Mesothelial cell of epicardium (in vitro differentiated cells): ENCODE measurements at regions not wholly inside any gene's neighbourhood (a gene's known extent, or its start where the extent isn't known, plus 50 kb on each side); places are given as distances from the start of the nearest gene placed in this dataset.

ENCODE experiments used
- DNase-seq, 2 experiments: peaks; one replicate each; pipeline ENCODE4 v3.0.0; 2021; ENCODE audit warnings: low spot score in 2 of 2; ENCODE audit not compliant: unreplicated experiment in 2 of 2
- H3K27ac Mint-ChIP-seq: 2 replicates; pipeline ENCODE4 v1.8.0; 2021; ENCODE audit warnings: mixed read lengths
- H3K27me3 Mint-ChIP-seq: 2 replicates; pipeline ENCODE4 v1.8.0; 2021; ENCODE audit warnings: low read depth, mixed read lengths
- H3K36me3 Mint-ChIP-seq: 2 replicates; pipeline ENCODE4 v1.8.0; 2021; ENCODE audit warnings: mixed read lengths
- H3K4me1 Mint-ChIP-seq: 2 replicates; pipeline ENCODE4 v1.8.0; 2021; ENCODE audit warnings: mixed read lengths
- H3K4me3 Mint-ChIP-seq: 2 replicates; pipeline ENCODE4 v1.8.0; 2021; ENCODE audit warnings: mild to moderate bottlenecking, moderate library complexity, mixed read lengths
- H3K9me3 Mint-ChIP-seq: 2 replicates; pipeline ENCODE4 v1.8.0; 2021; ENCODE audit warnings: mixed read lengths
- TF ChIP-seq, protein P1 (sequence below): fragments of 200-600 bp; sonication (generic); IDR thresholded peaks from one replicate; pipeline ENCODE4 v1.5.0; 2021; ENCODE audit warnings: antibody characterized with exemption; ENCODE audit not compliant: unreplicated experiment

DNA sequence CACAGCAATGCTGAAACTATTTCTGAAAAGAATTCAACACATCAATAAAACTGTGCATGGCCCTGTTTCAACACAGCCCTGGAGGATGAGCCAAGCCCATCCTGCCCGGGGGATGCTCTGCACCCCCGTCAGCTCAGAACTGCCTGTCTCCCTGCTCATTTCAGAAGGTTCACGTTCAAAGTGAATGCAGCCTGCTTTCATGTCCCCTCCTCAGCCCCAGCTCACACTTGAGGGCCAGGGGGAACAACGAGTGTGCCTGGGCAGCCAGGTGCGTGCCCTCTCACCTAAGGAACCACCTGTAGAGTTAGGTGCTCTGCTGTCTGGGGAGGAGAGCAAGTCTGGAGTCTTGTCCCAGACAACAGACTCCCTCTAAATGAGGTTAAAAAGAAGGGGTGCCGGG is 348.5 kb upstream of the IRX2 start:
- TF ChIP-seq, protein P1, sequence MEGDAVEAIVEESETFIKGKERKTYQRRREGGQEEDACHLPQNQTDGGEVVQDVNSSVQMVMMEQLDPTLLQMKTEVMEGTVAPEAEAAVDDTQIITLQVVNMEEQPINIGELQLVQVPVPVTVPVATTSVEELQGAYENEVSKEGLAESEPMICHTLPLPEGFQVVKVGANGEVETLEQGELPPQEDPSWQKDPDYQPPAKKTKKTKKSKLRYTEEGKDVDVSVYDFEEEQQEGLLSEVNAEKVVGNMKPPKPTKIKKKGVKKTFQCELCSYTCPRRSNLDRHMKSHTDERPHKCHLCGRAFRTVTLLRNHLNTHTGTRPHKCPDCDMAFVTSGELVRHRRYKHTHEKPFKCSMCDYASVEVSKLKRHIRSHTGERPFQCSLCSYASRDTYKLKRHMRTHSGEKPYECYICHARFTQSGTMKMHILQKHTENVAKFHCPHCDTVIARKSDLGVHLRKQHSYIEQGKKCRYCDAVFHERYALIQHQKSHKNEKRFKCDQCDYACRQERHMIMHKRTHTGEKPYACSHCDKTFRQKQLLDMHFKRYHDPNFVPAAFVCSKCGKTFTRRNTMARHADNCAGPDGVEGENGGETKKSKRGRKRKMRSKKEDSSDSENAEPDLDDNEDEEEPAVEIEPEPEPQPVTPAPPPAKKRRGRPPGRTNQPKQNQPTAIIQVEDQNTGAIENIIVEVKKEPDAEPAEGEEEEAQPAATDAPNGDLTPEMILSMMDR: no peak
- H3K27me3 Mint-ChIP-seq: peaks cover 20% of the 10 kb centered on the region
- no peak for DNase-seq
- no peak overlapping the region for H3K4me3 Mint-ChIP-seq
- H3K27ac Mint-ChIP-seq: no peak overlapping the region
- no peaks in the 10 kb centered on the region for H3K9me3 Mint-ChIP-seq
- H3K36me3 Mint-ChIP-seq: no peaks in the 10 kb centered on the region
- peaks cover 61% of the 10 kb centered on the region for H3K4me1 Mint-ChIP-seq

DNA sequence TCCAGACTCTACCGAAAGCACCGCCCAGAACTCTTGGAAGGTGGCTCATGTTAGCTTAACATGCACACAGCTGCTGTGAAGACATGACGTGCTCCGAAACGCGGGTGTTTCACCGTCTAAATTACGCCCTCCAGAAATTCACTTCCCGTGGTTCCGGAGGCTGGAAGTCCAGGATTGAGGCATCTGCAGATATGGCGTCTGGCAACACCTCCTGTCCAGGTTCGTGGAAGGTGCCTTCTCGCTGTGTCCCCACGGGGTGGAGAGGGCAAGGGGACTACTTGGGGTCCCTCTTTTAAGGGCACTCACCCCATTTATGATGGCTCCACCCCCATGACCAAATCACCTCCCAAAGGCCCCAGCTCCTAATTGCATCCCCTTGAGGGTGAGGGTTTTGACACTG is 348.0 kb upstream of the IRX2 start:
- TF ChIP-seq, protein P1: no peak
- H3K27ac Mint-ChIP-seq: no peak overlapping the region
- peaks cover 58% of the 10 kb centered on the region for H3K4me1 Mint-ChIP-seq
- DNase-seq: no peak
- H3K9me3 Mint-ChIP-seq: no peaks in the 10 kb centered on the region
- H3K4me3 Mint-ChIP-seq: no peak overlapping the region
- peaks cover 24% of the 10 kb centered on the region for H3K27me3 Mint-ChIP-seq
- no peaks in the 10 kb centered on the region for H3K36me3 Mint-ChIP-seq

DNA sequence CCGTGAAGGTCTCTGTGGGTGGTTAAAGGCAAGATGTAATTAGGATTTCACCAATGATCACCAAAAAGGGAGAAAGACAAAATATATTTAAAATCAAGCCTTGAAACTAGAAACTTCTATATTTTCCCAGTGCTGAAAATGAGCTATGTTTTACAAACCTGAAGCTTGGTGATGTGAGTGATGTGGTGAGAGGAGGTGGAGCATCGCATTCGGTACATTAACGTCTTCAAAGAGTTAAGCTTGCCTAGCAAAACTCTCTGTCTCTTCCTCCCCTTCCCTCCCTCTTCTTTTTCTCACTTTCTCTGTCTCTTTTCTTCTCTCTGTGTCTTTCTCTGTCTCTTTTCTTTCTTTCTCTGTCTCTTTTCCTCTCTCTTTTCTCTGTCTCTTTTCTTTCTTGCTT is 347.3 kb upstream of the IRX2 start:
- DNase-seq: no peak
- H3K4me1 Mint-ChIP-seq: peaks cover 51% of the 10 kb centered on the region
- peaks cover 24% of the 10 kb centered on the region for H3K27me3 Mint-ChIP-seq
- H3K9me3 Mint-ChIP-seq: no peaks in the 10 kb centered on the region
- H3K4me3 Mint-ChIP-seq: no peak overlapping the region
- no peaks in the 10 kb centered on the region for H3K36me3 Mint-ChIP-seq
- H3K27ac Mint-ChIP-seq: no peak overlapping the region
- TF ChIP-seq, protein P1: no peak

DNA sequence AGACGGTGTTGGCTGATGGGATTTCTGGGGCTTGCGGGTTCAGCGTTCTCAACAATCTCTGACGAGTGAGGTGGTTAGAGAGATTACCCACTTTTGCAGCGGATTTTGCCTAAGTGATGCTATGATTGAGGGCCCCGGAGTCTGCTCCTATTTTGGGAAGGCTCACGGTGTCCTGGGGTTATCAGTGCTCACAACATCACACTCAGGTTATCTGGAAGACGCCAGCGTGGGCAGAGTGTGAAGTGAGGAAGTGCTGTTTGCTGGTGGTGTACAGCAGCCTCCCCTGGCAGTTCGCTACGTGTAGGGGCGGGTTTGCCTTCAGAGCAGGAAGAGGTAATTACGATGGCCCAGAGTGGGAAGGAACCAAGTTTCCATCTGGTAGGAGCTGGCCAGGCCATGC is 341.2 kb upstream of the IRX2 start:
- no peak overlapping the region for H3K4me3 Mint-ChIP-seq
- H3K27ac Mint-ChIP-seq: no peak overlapping the region
- H3K36me3 Mint-ChIP-seq: no peaks in the 10 kb centered on the region
- TF ChIP-seq, protein P1: no peak
- H3K4me1 Mint-ChIP-seq: peaks cover 21% of the 10 kb centered on the region
- H3K27me3 Mint-ChIP-seq: peaks cover 18% of the 10 kb centered on the region
- peaks cover 3% of the 10 kb centered on the region for H3K9me3 Mint-ChIP-seq
- no peak for DNase-seq

DNA sequence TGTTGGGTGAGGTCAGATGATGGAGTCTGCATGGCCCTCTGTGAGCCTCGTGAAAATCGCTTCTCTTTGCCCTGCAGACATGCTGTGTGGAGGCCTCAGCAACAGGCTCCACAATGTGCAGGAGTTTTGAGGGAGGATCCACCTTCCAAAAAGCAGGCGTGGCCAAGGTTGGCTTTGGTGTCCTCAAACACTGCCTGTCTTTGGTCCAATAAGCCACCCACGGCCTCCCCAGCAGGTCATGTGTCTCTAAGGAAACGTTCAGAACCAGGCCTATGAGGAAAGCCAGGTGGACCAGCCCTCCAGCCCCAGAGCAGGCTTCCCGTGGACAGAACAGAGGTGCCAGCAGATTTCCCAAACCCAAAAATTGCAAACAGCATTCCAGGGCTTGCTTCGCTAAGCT is 340.7 kb upstream of the IRX2 start:
- Mint-ChIP-seq H3K27me3 (peaks cover 18% of the 10 kb centered on the region), H3K4me1 (peaks cover 17% of the 10 kb centered on the region), H3K27ac (no peak overlapping the region), H3K4me3 (no peak overlapping the region), H3K9me3 (peaks cover 3% of the 10 kb centered on the region), H3K36me3 (no peaks in the 10 kb centered on the region)
- TF ChIP-seq, protein P1: no peak
- DNase-seq: no peak
